HUES64 (cell line): ENCODE measurements at regions not wholly inside any gene's neighbourhood (a gene's known extent, or its start where the extent isn't known, plus 50 kb on each side); places are given as distances from the start of the nearest gene placed in this dataset.

Experiments used
- H3K27ac ChIP-seq: 2 replicates; pipeline ENCODE4 v1.7.0; 2013; ENCODE audit warnings: low read depth, low read length, inconsistent platforms
- H3K27me3 ChIP-seq: 2 replicates; pipeline ENCODE4 v1.6.1; 2013; ENCODE audit warnings: mild to moderate bottlenecking, low read length; ENCODE audit not compliant: insufficient read depth
- H3K36me3 ChIP-seq: 2 replicates; pipeline ENCODE4 v1.6.1; 2013; ENCODE audit warnings: mild to moderate bottlenecking, low read length; ENCODE audit not compliant: insufficient read depth
- H3K4me1 ChIP-seq: 2 replicates; pipeline ENCODE4 v1.6.1; 2013; ENCODE audit warnings: mild to moderate bottlenecking, low read length, moderate library complexity; ENCODE audit not compliant: insufficient read depth
- H3K4me3 ChIP-seq: 2 replicates; pipeline ENCODE4 v1.5.1; 2013; ENCODE audit warnings: mild to moderate bottlenecking, low read length, moderate library complexity
- H3K9ac ChIP-seq: 2 replicates; pipeline ENCODE4 v1.6.1; 2013; ENCODE audit warnings: mild to moderate bottlenecking, low read depth, low read length
- H3K9me3 ChIP-seq: 2 replicates; pipeline ENCODE4 v1.6.1; 2013; ENCODE audit warnings: low read depth, low read length; ENCODE audit not compliant: insufficient read depth
- WGBS: fragments of 150-250, 120-280 bp; methylation state at CpG from one replicate; pipeline ENCODE4 v1.1.7; 2013; ENCODE audit warnings: missing lambda C conversion rate; 5-methylcytosine and 5-hydroxymethylcytosine counted together

- Histone ChIP-seq H3K4me1 (peaks cover 13% of the 10 kb centered on the region), H3K9me3 (0 out of 2 replicates have a peak, but pooled peaks cover 2% of the 10 kb centered on the region), H3K36me3 (no peaks in the 10 kb centered on the region), H3K27me3 (no peaks in the 10 kb centered on the region), H3K27ac (no peak overlapping the region), H3K9ac (no peak overlapping the region), H3K4me3 (no peak overlapping the region)
- 44% methylated on average over 1 of the region's 1 CpG for WGBS
These were observed 1014.8 kb downstream of the C4orf33 start for GRCh38 chr4:130110770-130111169.

GRCh38 chr4:130124066-130124465 is 1028.1 kb downstream of the C4orf33 start:
- H3K27ac ChIP-seq, result no peak overlapping the region
- H3K4me3 ChIP-seq, result no peak overlapping the region
- no peaks in the 10 kb centered on the region for H3K27me3 ChIP-seq
- 94% methylated on average over 3 of the region's 4 CpGs for WGBS
- H3K4me1 ChIP-seq, result peaks cover 13% of the 10 kb centered on the region; the same call in 1 of the 2 replicates
- no peaks in the 10 kb centered on the region for H3K36me3 ChIP-seq
- H3K9ac ChIP-seq, result no peak overlapping the region
- H3K9me3 ChIP-seq, result no peaks in the 10 kb centered on the region

DNA sequence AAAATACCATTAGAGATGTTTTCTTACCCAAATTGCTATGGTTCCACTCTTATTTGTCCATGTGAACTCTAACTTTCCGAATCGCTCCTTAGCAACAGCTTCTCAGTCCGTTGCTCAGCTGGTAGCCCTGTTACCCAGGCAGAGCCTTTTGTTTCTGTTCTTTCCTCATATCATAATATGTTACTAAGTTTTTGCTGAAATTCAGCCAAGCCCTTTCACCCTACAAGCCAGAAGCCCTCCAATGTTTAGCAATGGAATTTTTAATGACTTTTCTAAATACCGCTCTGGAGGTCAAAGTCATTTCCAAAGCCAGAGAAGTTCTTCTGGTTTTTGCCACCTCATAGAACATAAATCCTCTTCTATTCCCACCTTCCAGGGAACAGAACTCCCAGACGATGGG is 1029.5 kb downstream of the C4orf33 start:
- Histone ChIP-seq H3K27me3 (no peaks in the 10 kb centered on the region), H3K4me3 (no peak overlapping the region), H3K27ac (no peak overlapping the region), H3K36me3 (no peaks in the 10 kb centered on the region), H3K9ac (no peak overlapping the region), H3K9me3 (0 out of 2 replicates have a peak, but pooled peaks cover 3% of the 10 kb centered on the region), H3K4me1 (peaks cover 13% of the 10 kb centered on the region; the same call in 1 of the 2 replicates)
- 98% methylated on average over 4 of the region's 5 CpGs for WGBS

DNA sequence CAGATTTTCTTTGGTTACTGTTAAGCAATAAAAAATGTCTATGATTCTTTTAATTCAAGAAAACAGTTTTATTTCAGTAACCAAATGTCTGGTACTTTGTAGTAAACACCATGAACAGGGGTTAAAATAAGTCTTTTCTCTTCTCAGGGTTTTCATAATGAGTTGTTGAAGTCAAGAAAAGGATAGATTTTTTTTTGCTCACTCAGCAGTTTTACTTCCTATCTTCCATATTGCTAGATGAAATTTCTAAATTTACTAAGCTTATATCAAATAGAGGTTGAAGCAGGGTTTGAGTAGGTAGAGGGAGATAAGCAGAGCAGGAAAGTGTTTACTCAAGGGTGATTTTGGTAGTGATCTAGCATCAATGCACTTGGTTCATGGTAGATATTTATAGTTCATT is 1031.3 kb downstream of the C4orf33 start:
- H3K9me3 ChIP-seq, result 0 out of 2 replicates have a peak, but pooled peaks cover 3% of the 10 kb centered on the region
- H3K36me3 ChIP-seq, result no peaks in the 10 kb centered on the region
- H3K4me3 ChIP-seq, result no peak overlapping the region
- H3K9ac ChIP-seq, result no peak overlapping the region
- no peak overlapping the region for H3K27ac ChIP-seq
- H3K4me1 ChIP-seq, result peaks cover 13% of the 10 kb centered on the region; the same call in 1 of the 2 replicates
- no peaks in the 10 kb centered on the region for H3K27me3 ChIP-seq

DNA sequence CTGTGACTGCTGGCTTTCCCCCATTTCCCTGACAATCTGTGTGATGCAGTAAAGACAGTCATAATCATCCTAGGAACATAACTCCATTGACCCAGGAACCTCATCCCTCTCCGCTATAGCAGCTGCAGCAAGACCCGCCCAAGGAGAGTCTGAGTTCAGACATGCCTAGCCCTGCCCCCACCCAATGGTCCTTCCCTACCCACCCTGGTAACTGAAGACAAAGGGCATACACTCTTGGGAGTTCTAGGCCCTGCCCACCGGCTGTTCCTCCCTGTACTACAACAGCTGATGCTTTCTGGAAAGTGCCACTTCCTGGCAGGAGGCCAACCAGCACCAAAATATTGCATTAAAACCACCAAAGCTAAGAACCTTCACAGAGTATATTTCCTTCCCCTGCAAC is 1035.6 kb downstream of the C4orf33 start:
- H3K36me3 ChIP-seq, result no peaks in the 10 kb centered on the region
- H3K9ac ChIP-seq, result no peak overlapping the region
- WGBS, result 93% methylated on average over 3 of the region's 3 CpGs
- no peaks in the 10 kb centered on the region for H3K27me3 ChIP-seq
- no peak overlapping the region for H3K27ac ChIP-seq
- 0 out of 2 replicates have a peak, but pooled peaks cover 5% of the 10 kb centered on the region for H3K9me3 ChIP-seq
- H3K4me1 ChIP-seq, result no peaks in the 10 kb centered on the region
- no peak overlapping the region for H3K4me3 ChIP-seq

- Histone ChIP-seq H3K4me3 (no peak overlapping the region), H3K4me1 (no peaks in the 10 kb centered on the region), H3K27me3 (no peaks in the 10 kb centered on the region), H3K9me3 (no peaks in the 10 kb centered on the region), H3K27ac (no peak overlapping the region), H3K36me3 (no peaks in the 10 kb centered on the region), H3K9ac (no peak overlapping the region)
- WGBS, result 82% methylated on average over 5 of the region's 7 CpGs
These were observed 1045.7 kb downstream of the C4orf33 start for GRCh38 chr4:130141651-130142050.

- Histone ChIP-seq H3K4me1 (peaks cover 12% of the 10 kb centered on the region), H3K9me3 (no peaks in the 10 kb centered on the region), H3K36me3 (no peaks in the 10 kb centered on the region), H3K27ac (no peak overlapping the region), H3K27me3 (no peaks in the 10 kb centered on the region), H3K4me3 (no peak overlapping the region), H3K9ac (no peak overlapping the region)
- WGBS, result 88% methylated on average over 1 of the region's 1 CpG
These were observed 1047.7 kb downstream of the C4orf33 start for GRCh38 chr4:130143656-130144055.

DNA sequence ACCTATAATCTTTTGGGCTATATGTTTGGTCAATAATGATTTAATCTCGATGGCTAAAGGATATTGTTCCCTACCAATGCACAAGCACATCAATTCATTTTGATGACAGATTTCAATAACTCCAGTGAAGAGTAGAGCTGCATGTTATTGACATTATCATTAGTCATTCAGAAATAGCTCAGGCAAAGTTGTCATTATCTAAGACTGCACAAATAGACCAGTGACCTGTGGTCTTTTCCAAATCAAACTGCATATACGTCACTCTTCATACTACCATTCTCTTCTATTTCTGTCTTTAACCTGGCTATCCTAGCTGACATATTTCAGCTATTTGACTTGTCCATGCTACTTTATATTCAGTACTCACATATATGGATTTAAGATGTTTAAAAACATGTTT is 1050.8 kb downstream of the C4orf33 start:
- Histone ChIP-seq H3K9me3 (no peaks in the 10 kb centered on the region), H3K9ac (no peak overlapping the region), H3K27ac (no peak overlapping the region), H3K27me3 (no peaks in the 10 kb centered on the region), H3K4me1 (peaks cover 17% of the 10 kb centered on the region), H3K4me3 (no peak overlapping the region), H3K36me3 (no peaks in the 10 kb centered on the region)
- WGBS, result 100% methylated on average over 1 of the region's 2 CpGs

DNA sequence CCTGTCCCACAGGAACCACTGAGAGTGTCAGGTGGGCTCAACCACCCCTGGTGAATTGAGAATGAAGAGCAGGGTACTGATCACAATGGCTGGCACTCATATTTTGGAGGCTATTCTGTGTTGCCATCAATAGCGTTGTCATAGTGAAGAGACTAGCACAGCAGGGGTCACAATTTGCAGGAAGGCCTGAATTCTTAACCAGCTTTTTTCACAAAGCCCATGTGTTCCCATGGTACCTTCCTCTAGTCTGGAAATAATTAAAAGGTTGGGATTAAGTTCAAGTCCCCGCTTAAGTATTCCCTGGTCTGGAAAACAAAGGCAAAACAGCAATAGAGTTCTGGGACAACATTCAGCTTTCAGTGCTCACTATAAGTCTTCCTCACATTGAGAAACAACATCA is 1051.7 kb downstream of the C4orf33 start:
- no peak overlapping the region; the same call in 1 of the 2 replicates for H3K27ac ChIP-seq
- no peaks in the 10 kb centered on the region for H3K36me3 ChIP-seq
- peaks cover 17% of the 10 kb centered on the region for H3K4me1 ChIP-seq
- H3K4me3 ChIP-seq, result no peak overlapping the region
- H3K27me3 ChIP-seq, result no peaks in the 10 kb centered on the region
- H3K9me3 ChIP-seq, result no peaks in the 10 kb centered on the region
- 67% methylated on average over 2 of the region's 2 CpGs for WGBS
- no peak overlapping the region for H3K9ac ChIP-seq

- Histone ChIP-seq H3K27me3 (no peaks in the 10 kb centered on the region), H3K36me3 (no peaks in the 10 kb centered on the region), H3K4me3 (no peak overlapping the region), H3K27ac (no peak overlapping the region), H3K4me1 (peaks cover 11% of the 10 kb centered on the region), H3K9me3 (no peaks in the 10 kb centered on the region), H3K9ac (no peak overlapping the region)
- 95% methylated on average over 1 of the region's 2 CpGs for WGBS
These were observed 1058.9 kb downstream of the C4orf33 start for GRCh38 chr4:130154901-130155300.

DNA sequence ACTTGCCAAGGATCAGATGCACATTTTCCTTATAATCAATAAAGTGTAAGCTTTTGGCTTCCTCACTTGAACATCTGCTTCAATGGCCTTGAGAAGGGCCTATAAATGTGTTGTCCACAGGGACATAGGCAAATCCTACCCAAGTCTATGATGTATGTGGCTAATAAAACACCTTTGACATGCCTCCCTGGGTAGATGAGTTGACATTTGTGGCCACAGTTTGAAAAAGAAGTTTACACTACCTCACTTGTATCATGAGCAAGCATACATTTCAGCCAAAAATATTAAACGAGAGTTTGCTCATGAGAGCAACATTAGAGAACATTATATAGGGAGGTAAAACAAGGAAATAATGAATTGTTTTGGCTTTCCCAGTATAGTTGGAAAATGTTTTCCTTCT is 1067.7 kb downstream of the C4orf33 start:
- H3K9me3 ChIP-seq, result no peaks in the 10 kb centered on the region
- no peak overlapping the region for H3K27ac ChIP-seq
- no peaks in the 10 kb centered on the region for H3K36me3 ChIP-seq
- no peaks in the 10 kb centered on the region for H3K4me1 ChIP-seq
- WGBS, result 92% methylated on average over 1 of the region's 1 CpG
- H3K4me3 ChIP-seq, result no peak overlapping the region
- no peaks in the 10 kb centered on the region for H3K27me3 ChIP-seq
- no peak overlapping the region for H3K9ac ChIP-seq

DNA sequence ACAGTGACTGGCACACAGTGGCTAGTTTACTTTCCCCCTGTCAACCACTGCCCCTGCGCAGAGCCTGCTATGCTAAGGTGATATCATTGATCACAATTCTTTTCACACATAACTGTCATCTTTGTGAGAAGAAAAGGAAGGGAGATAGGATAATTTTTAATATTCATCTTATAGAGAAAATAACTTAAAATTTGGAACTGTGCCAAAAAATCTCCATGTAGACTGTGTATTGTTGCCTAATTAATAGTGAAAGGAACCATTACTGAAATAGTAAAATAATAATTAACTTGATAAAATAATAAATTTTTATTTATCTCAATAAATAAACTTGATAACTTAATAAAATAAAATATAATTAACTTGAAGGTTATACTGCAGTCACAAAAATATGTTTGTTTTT is 1069.4 kb downstream of the C4orf33 start:
- Histone ChIP-seq H3K27ac (no peak overlapping the region), H3K4me3 (no peak overlapping the region), H3K27me3 (no peaks in the 10 kb centered on the region), H3K36me3 (no peaks in the 10 kb centered on the region), H3K4me1 (no peaks in the 10 kb centered on the region), H3K9ac (no peak overlapping the region), H3K9me3 (no peaks in the 10 kb centered on the region)
- WGBS, result 100% methylated on average over 1 of the region's 1 CpG
